Fibroblast of mammary gland (primary cell): ENCODE measurements at regions not wholly inside any gene's neighbourhood (a gene's known extent, or its start where the extent isn't known, plus 50 kb on each side); places are given as distances from the start of the nearest gene placed in this dataset.

Source experiments
- DNase-seq: peaks from one replicate; pipeline ENCODE4 v3.0.0-alpha.2; 2010; ENCODE audit warnings: low read depth
- H3K4me3 ChIP-seq: 2 replicates; pipeline ENCODE4 v1.5.1; 2011; ENCODE audit warnings: low read depth, mild to moderate bottlenecking, low read length, moderate library complexity; ENCODE audit not compliant: control insufficient read depth
- CTCF ChIP-seq: conservative IDR thresholded peaks from 2 replicates; pipeline ENCODE4 v1.5.1; 2011; ENCODE audit warnings: low read depth, low read length, inconsistent platforms; ENCODE audit not compliant: control insufficient read depth, insufficient read depth

GRCh38 chr5:109614301-109614700 lies 75.4 kb upstream of the MAN2A1 start:
- no peak for DNase-seq
- no peak for TF ChIP-seq CTCF
- H3K4me3 ChIP-seq = no peak overlapping the region

- H3K4me3 ChIP-seq = no peak overlapping the region
- DNase-seq = no peak
- no peak for TF ChIP-seq CTCF
These were observed 77.3 kb upstream of the MAN2A1 start for GRCh38 chr5:109612278-109612905.

- no peak for TF ChIP-seq CTCF
- H3K4me3 ChIP-seq = no peak overlapping the region
- DNase-seq = no peak
These were observed 78.2 kb upstream of the MAN2A1 start for GRCh38 chr5:109611505-109611904.

- H3K4me3 ChIP-seq = no peak overlapping the region
- TF ChIP-seq CTCF = no peak
- DNase-seq = no peak
These were observed 78.7 kb upstream of the MAN2A1 start for GRCh38 chr5:109611061-109611460.

GRCh38 chr5:109610581-109610980 lies 79.1 kb upstream of the MAN2A1 start:
- no peak for DNase-seq
- TF ChIP-seq CTCF = no peak

GRCh38 chr5:109605207-109605730 lies 84.5 kb upstream of the MAN2A1 start:
- no peak overlapping the region for H3K4me3 ChIP-seq
- no peak for TF ChIP-seq CTCF
- DNase-seq = no peak

More at GRCh38 chr5:109610581-109610980, 79.1 kb upstream of the MAN2A1 start:
- H3K4me3 ChIP-seq = no peak overlapping the region
